ENCODE measurements at regions not wholly inside any gene's neighbourhood (a gene's known extent, or its start where the extent isn't known, plus 50 kb on each side); places are given as distances from the start of the nearest gene placed in this dataset.

- Histone ChIP-seq H3K4me1 (no peaks in the 10 kb centered on the region), H3K36me3 (no peaks in the 10 kb centered on the region), H3K9me3 (no peaks in the 10 kb centered on the region), H3K27me3 (no peaks in the 10 kb centered on the region), H3K4me3 (no peak overlapping the region), H3K27ac (no peak overlapping the region)
- DNase-seq (ENCODE audit: low spot score in 2 of 2), result no peak
- intact Hi-C loops (cut with DNase I; ENCODE audit: low total_unique reads), result no loop called here
- no peak for TF ChIP-seq POLR2AphosphoS5 (IDR thresholded peaks at IDR 0.05)
Observed at GRCh38 chr5:5575461-5575860, 153.0 kb downstream of the ICE1 start.

- intact Hi-C loops (cut with DNase I; ENCODE audit: low total_unique reads), result no loop called here
- H3K9me3 ChIP-seq, result no peaks in the 10 kb centered on the region
- H3K4me1 ChIP-seq, result no peaks in the 10 kb centered on the region
- TF ChIP-seq CTCF (IDR thresholded peaks at IDR 0.05), result no peak
- TF ChIP-seq POLR2AphosphoS5 (IDR thresholded peaks at IDR 0.05), result no peak
- H3K27me3 ChIP-seq, result no peaks in the 10 kb centered on the region
- H3K36me3 ChIP-seq, result no peaks in the 10 kb centered on the region
- no peak overlapping the region for H3K4me3 ChIP-seq
- peak overlapping the region in 1 of 2 donors; percentile 32 for H3K27ac ChIP-seq
- no peak for DNase-seq (ENCODE audit: low spot score in 2 of 2)
Observed at GRCh38 chr5:5573798-5574380, 151.4 kb downstream of the ICE1 start.

GRCh38 chr5:5572976-5573797 lies 150.7 kb downstream of the ICE1 start:
- H3K27ac ChIP-seq, result peak overlapping the region in 1 of 2 donors; percentile 52
- DNase-seq (ENCODE audit: low spot score in 2 of 2), result no peak
- H3K27me3 ChIP-seq, result no peaks in the 10 kb centered on the region
- H3K4me1 ChIP-seq, result no peaks in the 10 kb centered on the region
- H3K36me3 ChIP-seq, result no peaks in the 10 kb centered on the region
- H3K4me3 ChIP-seq, result peak overlapping the region in 1 of 3 donors; percentile 33
- no peak for TF ChIP-seq POLR2AphosphoS5 (IDR thresholded peaks at IDR 0.05)
- no peak for TF ChIP-seq POLR2A (IDR thresholded peaks at IDR 0.05)
- TF ChIP-seq CTCF (IDR thresholded peaks at IDR 0.05), result no peak
- no peaks in the 10 kb centered on the region for H3K9me3 ChIP-seq
- intact Hi-C loops (cut with DNase I; ENCODE audit: low total_unique reads), result no loop called here

- H3K36me3 ChIP-seq, result no peaks in the 10 kb centered on the region
- TF ChIP-seq POLR2A (IDR thresholded peaks at IDR 0.05), result no peak
- TF ChIP-seq CTCF (IDR thresholded peaks at IDR 0.05), result no peak
- TF ChIP-seq POLR2AphosphoS5 (IDR thresholded peaks at IDR 0.05), result no peak
- H3K9me3 ChIP-seq, result no peaks in the 10 kb centered on the region
- no peaks in the 10 kb centered on the region for H3K27me3 ChIP-seq
- intact Hi-C loops (cut with DNase I; ENCODE audit: low total_unique reads), result no loop called here
- no peak for DNase-seq (ENCODE audit: low spot score in 2 of 2)
- no peaks in the 10 kb centered on the region for H3K4me1 ChIP-seq
- H3K27ac ChIP-seq, result peak overlapping the region in 1 of 2 donors; percentile 19
- H3K4me3 ChIP-seq, result peak overlapping the region in 1 of 3 donors; percentile 33
Observed at GRCh38 chr5:5572010-5572865, 149.8 kb downstream of the ICE1 start.

- TF ChIP-seq POLR2A (IDR thresholded peaks at IDR 0.05), result no peak
- no peak for TF ChIP-seq POLR2AphosphoS5 (IDR thresholded peaks at IDR 0.05)
- no peak for TF ChIP-seq CTCF (IDR thresholded peaks at IDR 0.05)
- no peaks in the 10 kb centered on the region for H3K36me3 ChIP-seq
- intact Hi-C loops (cut with DNase I; ENCODE audit: low total_unique reads), result no loop called here
- H3K4me1 ChIP-seq, result no peaks in the 10 kb centered on the region
- H3K27me3 ChIP-seq, result no peaks in the 10 kb centered on the region
- no peak for DNase-seq (ENCODE audit: low spot score in 2 of 2)
- H3K4me3 ChIP-seq, result no peak overlapping the region
- H3K9me3 ChIP-seq, result no peaks in the 10 kb centered on the region
- H3K27ac ChIP-seq, result no peak overlapping the region
Observed at GRCh38 chr5:5570646-5571045, 148.2 kb downstream of the ICE1 start.

Data from breast epithelium (tissue), 4 donors.